GM06990 (cell line): ENCODE measurements at regions not wholly inside any gene's neighbourhood (a gene's known extent, or its start where the extent isn't known, plus 50 kb on each side); places are given as distances from the start of the nearest gene placed in this dataset.

Experiments
- DNase-seq: peaks from one replicate; pipeline ENCODE4 v3.0.0-alpha.2; 2011; ENCODE audit not compliant: insufficient read length; ENCODE audit errors: extremely low read depth
- H3K27me3 ChIP-seq: replicated peaks from 2 replicates; pipeline ENCODE4 v1.6.0; 2011; ENCODE audit warnings: low read length; ENCODE audit not compliant: control insufficient read depth, insufficient read depth
- H3K36me3 ChIP-seq: 2 replicates; pipeline ENCODE4 v1.5.1; 2011; ENCODE audit warnings: low read length; ENCODE audit not compliant: control insufficient read depth, insufficient read depth
- H3K4me3 ChIP-seq: replicated peaks from 2 replicates; pipeline ENCODE4 v1.5.1; 2011; ENCODE audit warnings: low read depth, mild to moderate bottlenecking, control low read depth, low read length
- TF ChIP-seq, protein P1 (sequence below): IDR thresholded peaks from 2 replicates; pipeline ENCODE4 v1.5.1; 2011; ENCODE audit warnings: low read length, control low read depth, mild to moderate bottlenecking, inconsistent platforms; ENCODE audit not compliant: insufficient read depth, poor library complexity, severe bottlenecking

DNA sequence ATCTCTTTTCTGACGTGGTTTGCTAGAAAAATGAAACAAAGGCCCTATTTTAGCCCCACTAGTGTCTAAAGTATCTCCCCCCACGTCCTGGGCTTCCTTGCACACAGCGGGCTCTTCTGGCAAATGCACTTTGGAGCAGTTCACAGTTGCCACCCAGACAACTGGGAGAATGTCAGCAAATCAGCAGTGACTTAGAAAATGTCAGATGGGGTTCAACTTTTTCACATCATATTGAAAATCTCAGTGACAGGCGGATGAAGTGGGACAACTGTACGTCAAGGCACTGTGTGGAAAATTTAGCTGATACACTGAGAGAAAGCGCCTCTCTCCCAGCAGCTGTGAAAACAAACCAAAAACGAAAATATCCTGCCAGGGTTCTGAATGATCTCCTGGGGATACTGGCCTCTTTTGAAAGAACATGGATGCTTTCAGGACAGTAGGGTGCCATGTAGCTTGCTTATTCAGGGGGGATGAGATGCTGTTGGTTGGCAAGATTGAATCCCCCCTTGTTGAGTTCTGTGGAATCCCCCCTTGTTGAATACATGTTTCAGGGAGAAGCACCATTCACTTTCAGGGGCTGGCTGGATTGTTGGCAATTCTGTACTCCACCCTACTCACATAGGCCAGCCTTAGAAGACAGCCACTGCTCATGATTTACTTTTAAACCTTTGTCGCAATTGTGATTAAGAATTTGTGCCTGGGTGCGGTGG lies 372.8 kb upstream of the CELF2 start:
- Histone ChIP-seq H3K4me3 (no peak overlapping the region), H3K36me3 (no peaks in the 10 kb centered on the region), H3K27me3 (no peaks in the 10 kb centered on the region; the same call in 1 of the 2 replicates)
- TF ChIP-seq, protein P1, sequence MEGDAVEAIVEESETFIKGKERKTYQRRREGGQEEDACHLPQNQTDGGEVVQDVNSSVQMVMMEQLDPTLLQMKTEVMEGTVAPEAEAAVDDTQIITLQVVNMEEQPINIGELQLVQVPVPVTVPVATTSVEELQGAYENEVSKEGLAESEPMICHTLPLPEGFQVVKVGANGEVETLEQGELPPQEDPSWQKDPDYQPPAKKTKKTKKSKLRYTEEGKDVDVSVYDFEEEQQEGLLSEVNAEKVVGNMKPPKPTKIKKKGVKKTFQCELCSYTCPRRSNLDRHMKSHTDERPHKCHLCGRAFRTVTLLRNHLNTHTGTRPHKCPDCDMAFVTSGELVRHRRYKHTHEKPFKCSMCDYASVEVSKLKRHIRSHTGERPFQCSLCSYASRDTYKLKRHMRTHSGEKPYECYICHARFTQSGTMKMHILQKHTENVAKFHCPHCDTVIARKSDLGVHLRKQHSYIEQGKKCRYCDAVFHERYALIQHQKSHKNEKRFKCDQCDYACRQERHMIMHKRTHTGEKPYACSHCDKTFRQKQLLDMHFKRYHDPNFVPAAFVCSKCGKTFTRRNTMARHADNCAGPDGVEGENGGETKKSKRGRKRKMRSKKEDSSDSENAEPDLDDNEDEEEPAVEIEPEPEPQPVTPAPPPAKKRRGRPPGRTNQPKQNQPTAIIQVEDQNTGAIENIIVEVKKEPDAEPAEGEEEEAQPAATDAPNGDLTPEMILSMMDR, result no peak
- no peak for DNase-seq

DNA sequence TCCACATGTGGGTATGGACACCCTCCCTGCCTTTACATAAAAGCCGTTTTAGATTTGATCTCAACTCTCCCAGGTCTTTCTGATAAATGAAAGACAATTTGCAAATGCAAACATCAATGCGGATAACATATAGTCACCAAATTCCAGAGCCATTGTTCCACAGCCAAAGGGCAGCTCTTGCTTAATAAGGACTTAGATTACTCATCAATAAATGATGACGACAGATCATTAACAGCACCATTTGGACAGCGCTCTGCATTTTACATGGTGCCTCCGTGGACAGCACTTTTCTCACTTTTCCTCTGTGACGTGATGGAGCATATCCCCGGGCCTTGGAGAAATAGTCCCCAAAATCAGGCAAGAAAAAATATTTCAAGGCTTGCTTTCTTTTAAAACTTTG lies 370.3 kb upstream of the CELF2 start:
- no peak for DNase-seq
- Histone ChIP-seq H3K27me3 (no peaks in the 10 kb centered on the region; the same call in 1 of the 2 replicates), H3K36me3 (no peaks in the 10 kb centered on the region), H3K4me3 (no peak overlapping the region)
- TF ChIP-seq, protein P1, result no peak

DNA sequence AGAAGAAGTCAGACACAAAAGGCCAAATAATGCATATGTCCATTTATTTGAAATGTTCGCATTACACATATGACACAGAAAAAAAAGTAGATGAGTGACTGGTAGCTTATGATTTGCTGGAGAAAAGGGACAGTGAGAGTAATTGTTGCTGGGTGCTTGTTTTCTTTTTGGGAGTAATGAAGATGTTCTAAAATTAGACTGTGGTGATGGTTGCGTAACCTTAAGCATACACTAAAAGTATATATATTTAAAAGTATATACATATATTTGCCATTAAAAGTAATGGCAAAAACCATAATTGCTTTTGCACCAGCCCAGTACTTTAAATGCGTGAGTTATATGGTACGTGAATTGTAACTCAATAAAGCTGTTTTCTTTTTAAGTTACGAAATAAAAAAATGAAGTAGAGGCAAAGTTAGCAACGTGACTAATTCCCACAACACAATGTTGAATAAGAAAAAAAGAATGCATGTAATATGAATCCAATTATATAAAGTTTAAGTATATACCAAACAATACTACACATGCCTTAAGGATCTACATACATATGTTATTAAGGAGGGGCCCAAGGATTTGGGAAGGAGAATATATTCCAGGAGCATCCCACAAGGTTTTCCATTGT lies 360.4 kb upstream of the CELF2 start:
- Histone ChIP-seq H3K4me3 (no peak overlapping the region), H3K36me3 (no peaks in the 10 kb centered on the region), H3K27me3 (no peaks in the 10 kb centered on the region)
- TF ChIP-seq, protein P1, result no peak
- DNase-seq, result no peak

DNA sequence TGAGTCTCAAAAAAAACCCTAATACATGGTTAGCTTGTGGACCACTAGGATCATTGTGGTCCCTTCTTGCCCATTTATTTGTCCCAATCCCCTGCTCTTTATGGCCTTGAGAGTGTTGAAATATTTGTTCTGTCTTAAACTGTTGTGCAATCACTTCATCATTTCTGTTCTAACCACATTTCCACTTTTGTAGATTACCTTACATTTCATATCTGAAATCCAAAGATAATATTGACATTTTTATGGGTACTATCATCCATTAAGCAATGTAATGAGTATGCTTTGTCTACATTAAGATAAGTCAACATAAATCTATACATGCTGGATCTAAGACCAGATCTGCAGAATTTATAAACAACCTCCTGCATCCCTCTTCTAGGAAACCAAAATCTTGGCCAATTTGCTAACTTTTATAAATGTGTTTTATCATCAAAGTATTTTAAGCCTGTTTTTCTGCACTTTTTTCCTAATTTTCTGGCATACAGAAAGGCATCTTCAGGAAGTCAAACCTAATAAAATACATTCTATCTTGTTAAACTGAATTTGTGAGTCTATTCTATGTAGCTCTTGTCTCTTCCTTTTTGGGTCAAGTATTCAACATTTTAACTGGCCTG lies 359.4 kb upstream of the CELF2 start:
- TF ChIP-seq, protein P1, result no peak
- no peak for DNase-seq

DNA sequence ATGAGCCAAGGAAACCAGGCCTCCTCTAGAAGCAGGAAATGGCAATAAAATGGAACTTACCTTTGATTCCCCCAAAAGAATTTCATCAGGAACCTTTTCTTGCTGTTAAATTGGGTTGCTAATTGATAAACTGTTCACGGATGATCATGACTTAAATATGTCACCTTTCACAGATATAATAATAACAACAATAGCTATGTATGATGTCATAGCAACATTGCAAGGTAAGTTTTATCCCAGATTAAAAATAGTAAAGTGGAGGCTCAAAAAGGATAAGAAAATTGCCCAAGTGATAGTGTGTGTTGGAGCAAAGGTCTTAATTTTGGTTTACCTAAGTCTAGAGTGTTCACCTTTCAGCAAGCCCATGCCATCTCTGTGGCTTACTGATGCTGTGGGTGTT lies 357.6 kb upstream of the CELF2 start:
- Histone ChIP-seq H3K4me3 (no peak overlapping the region), H3K36me3 (no peaks in the 10 kb centered on the region), H3K27me3 (no peaks in the 10 kb centered on the region)
- TF ChIP-seq, protein P1, result no peak
- no peak for DNase-seq

More for the DNA sequence above, 359.4 kb upstream of the CELF2 start:
- H3K36me3 ChIP-seq, result no peaks in the 10 kb centered on the region
- H3K27me3 ChIP-seq, result no peaks in the 10 kb centered on the region
- no peak overlapping the region for H3K4me3 ChIP-seq
